ENCODE measurements at regions not wholly inside any gene's neighbourhood (a gene's known extent, or its start where the extent isn't known, plus 50 kb on each side); places are given as distances from the start of the nearest gene placed in this dataset.
"Not testable (repeated sequence)": the region's sequence is repeated elsewhere in the genome, so short reads cannot be mapped to it uniquely, and the experiment has no call there.

GRCh38 chr7:65260673-65261072, 113.0 kb upstream of the ZNF92 start:
- DNase-seq; intact Hi-C loops (cut with DNase I, micrococcal nuclease); ATAC-seq: not testable (repeated sequence)

GRCh38 chr7:65259864-65260525, 113.7 kb upstream of the ZNF92 start:
- intact Hi-C loops (cut with DNase I, micrococcal nuclease); ATAC-seq; DNase-seq: not testable (repeated sequence)

GRCh38 chr7:65254061-65254460, 119.6 kb upstream of the ZNF92 start:
- no peak for ATAC-seq
- DNase-seq = no peak
- intact Hi-C loops (cut with DNase I, micrococcal nuclease) = no loop called here

GRCh38 chr7:65251851-65252620, 121.6 kb upstream of the ZNF92 start:
- intact Hi-C loops (cut with DNase I, micrococcal nuclease) = no loop called here
- DNase-seq = peak; percentile 30 to 36
- ATAC-seq = peak; percentile 71

DNA sequence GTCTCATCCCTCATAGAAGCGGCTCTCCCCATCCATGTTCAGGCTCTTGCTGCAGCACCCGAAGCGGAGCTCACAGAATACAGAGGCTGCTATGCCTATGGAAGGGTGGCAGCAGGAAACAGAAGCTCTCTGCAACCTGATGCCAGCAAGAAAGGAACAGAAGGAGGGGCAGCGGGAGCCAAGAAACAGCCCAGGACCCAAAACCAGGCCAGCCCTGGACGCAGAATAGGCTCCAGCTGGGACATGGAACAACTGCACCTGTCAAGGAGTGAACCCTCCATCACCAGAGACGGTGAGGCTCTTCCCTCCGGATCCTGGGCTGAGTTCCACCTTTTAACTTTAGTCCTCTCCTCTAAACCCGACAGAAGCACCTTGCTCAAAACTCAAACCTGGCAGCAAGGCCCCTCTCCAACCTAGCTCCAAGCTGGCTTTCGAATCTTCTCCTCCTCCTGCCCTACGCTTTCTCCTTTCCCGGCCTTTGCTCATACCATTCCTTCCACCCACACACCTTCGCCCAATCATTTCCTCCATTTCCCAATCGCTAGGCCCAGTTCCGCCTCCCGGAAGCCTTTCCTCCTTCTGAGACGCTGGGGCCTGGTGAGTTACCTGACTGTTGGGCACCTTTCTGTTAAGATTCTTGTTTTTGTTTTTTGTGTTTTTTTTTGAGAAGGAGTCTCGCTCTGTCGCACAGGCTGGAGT, 122.8 kb upstream of the ZNF92 start:
- intact Hi-C loops (cut with DNase I, micrococcal nuclease) = no loop called here
- DNase-seq (no peak), ATAC-seq (no peak)

GRCh38 chr7:65250216-65250615, 123.4 kb upstream of the ZNF92 start:
- DNase-seq (no peak), ATAC-seq (no peak)
- intact Hi-C loops (cut with DNase I, micrococcal nuclease) = no loop called here

- DNase-seq = no peak
- ATAC-seq = no peak
- intact Hi-C loops (cut with DNase I, micrococcal nuclease) = no loop called here
These were observed 126.2 kb upstream of the ZNF92 start for GRCh38 chr7:65247491-65247890.

DNA sequence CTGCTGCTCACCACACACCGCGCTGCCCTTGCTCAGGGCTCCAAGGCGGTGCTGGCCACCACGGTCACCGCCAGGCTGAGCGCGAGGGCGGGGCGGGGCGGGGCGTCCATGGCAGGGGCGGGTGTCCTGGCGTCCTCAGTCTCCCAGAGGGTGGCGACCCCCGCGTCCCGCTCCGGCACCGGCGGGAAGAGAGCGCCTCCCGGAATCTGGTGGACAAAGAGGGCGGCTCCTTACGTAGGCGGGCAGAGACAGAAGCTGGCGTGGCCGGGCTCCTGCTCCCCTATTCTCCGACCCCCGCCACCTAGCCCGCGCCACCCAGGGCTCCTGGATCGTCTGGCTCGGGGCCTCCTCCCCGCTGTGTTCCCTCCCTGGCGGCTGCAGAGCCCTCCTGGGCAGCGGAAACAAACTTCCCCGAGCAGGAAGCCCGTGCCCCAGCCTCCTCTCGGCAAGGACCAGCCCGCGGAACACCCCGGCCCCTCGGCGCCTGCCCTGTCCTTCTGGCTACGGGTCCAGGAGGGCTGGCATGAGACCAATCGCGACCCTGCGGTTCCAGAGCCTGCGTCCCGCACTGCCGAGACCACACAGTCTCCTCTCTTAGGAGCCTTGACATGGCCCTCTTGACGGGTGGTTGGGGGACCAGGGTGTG, 133.8 kb upstream of the ZNF92 start:
- peak; percentile 57 for ATAC-seq
- no peak for DNase-seq
- intact Hi-C loops (cut with DNase I, micrococcal nuclease) = no loop called here

DNA sequence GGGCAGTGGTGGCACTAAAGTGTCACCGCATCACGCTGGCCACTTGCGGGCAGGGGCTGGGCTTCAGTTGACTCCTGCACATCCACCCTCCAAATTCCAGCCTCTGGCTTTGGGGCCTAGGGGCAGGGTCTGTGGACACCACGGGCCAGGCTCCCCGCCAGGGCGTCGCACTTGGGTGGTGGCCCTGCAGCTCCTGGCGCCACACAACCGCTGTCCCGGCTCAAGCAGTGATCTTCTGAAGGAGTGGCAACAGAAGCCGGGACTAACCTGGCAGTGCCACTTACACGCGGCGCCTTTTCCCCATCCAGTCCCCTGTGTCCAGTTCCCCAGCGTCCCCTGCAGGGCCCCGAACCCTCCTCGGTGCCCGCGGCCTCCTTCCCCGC, 134.3 kb upstream of the ZNF92 start:
- DNase-seq (no peak), ATAC-seq (peak; percentile 22)
- intact Hi-C loops (cut with DNase I, micrococcal nuclease) = no loop called here

DNA sequence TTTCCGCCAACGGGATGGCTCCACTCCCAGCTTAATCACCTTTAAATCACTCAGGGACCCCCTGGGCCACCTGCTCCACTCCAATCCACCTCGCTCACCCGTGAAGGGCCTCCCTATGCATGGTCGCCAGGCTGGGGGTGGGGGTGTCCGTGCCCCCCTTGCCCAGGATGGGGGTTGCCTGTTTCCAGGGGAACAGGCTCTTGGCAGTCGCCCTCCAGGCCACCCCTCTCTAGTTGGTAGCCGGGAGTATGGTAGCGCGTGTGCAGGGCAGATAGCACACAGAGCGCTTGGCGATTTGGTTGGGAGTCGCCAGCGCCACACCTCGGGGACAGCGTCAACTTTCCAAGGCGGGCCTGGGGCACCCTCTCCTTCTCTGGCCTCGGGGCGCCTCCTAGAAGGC, 134.9 kb upstream of the ZNF92 start:
- no peak for ATAC-seq
- intact Hi-C loops (cut with DNase I, micrococcal nuclease) = no loop called here
- DNase-seq = no peak

- intact Hi-C loops (cut with DNase I, micrococcal nuclease) = no loop called here
These were observed 138.1 kb upstream of the ZNF92 start for GRCh38 chr7:65235586-65235985.

DNA sequence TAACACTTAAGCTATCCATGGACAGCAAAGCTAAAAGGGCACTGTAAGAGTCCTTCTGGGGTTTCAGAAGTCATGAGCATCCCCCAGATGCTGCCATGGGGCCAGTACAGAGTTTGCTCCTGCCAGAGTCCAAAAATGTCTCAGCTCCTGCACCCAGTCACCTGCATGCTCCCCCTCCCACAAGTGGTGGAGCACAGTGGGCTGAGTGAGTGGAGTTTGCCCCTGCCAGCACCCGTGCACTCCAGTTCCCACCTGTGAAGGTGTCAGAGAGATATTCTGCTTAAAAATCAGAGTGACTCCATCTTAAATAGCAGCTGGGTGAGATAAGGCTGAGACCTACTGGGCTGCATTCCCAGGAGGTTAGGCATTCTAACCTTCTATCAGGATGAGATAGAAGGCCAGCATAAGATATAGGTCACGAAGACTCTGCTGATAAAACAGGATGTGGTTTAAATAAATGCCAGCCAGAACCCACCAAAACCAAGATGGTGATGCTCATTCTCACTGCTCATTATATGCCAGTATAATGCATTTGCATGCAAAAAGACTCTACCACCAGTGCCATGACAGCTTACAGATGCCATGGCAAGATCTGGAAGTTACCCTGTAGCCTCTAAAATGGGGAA, 140.1 kb upstream of the ZNF92 start:
- no peak for DNase-seq
- ATAC-seq = no peak
- intact Hi-C loops (cut with DNase I, micrococcal nuclease) = no loop called here

More at GRCh38 chr7:65235586-65235985, 138.1 kb upstream of the ZNF92 start:
- no peak for ATAC-seq
- no peak for DNase-seq

DNA sequence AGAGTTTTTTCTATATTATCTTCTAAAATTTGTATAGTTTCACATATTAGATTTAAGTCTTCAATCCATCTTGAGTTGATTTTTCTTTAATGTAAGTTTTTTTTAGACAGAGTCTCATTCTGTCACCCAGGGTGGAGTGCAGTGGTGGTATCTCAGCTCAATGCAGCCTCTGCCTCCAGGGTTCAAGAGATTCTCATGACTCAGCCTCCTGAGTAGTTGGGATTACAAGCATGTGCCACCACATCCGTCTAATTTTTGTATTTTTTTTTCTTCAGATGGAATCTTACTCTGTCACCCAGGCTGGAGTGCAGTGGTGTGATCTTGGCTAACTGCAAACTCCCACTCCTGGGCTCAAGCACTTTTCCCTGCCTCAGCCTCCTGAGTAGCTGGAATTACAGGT, 143.4 kb upstream of the ZNF92 start:
- DNase-seq = no peak
- intact Hi-C loops (cut with DNase I, micrococcal nuclease) = no loop called here
- ATAC-seq = no peak

- ATAC-seq (no peak), DNase-seq (no peak)
These were observed 148.1 kb upstream of the ZNF92 start for GRCh38 chr7:65225422-65226006.

GRCh38 chr7:65222655-65223054, 151.0 kb upstream of the ZNF92 start:
- ATAC-seq (no peak), DNase-seq (no peak)
- intact Hi-C loops (cut with DNase I, micrococcal nuclease) = no loop called here

More at GRCh38 chr7:65225422-65226006, 148.1 kb upstream of the ZNF92 start:
- intact Hi-C loops (cut with DNase I, micrococcal nuclease) = no loop called here

DNA sequence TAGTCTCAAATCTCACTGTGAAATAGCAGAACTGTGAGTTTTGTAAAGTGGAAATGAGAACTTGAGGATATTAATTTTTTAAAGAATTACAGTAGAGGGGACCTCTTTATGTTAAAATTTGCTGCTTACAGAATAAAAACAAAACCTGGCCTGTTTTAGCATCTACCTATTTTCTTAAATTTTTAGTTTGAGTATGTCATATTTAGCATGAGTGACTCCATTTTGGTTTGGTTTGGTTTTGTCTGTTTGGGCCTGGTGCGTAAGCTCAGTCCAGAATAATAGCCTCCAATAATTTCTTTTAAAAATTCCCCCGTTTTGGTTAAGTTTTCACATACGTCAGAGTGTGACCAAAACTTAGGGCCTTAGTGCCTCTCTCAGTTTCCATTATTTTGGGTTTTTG, 152.0 kb upstream of the ZNF92 start:
- ATAC-seq = no peak
- intact Hi-C loops (cut with DNase I, micrococcal nuclease) = no loop called here
- no peak for DNase-seq

- intact Hi-C loops (cut with DNase I, micrococcal nuclease) = no loop called here
- ATAC-seq (no peak), DNase-seq (no peak)
These were observed 154.0 kb upstream of the ZNF92 start for GRCh38 chr7:65219623-65220022.

GRCh38 chr7:65216469-65216868, 157.2 kb upstream of the ZNF92 start:
- intact Hi-C loops (cut with DNase I, micrococcal nuclease) = no loop called here
- DNase-seq (peak; percentile 44 to 63), ATAC-seq (peak; percentile 89)

DNA sequence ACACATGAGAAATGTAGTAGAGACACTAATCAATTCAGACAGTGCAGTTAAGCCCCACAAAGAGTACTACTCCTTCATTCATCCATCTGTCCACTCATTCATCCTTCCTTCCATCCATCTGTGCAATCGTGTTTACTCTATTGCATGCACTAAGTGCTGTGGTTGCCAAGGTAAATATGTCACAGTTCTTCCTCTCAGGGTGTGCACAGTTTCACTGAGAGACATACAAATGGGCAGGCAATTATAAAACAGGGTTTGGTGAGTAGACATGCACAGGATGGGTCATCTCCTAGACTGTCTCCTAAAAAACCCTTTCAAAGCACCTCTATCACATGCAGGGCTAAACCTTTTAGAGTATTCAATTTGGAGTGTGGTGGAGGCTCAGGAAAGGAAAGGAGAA, 160.4 kb upstream of the ZNF92 start:
- DNase-seq; intact Hi-C loops (cut with DNase I, micrococcal nuclease): not testable (repeated sequence)
- peak; percentile 49 for ATAC-seq
